SK-N-SH (cell line): ENCODE measurements at regions not wholly inside any gene's neighbourhood (a gene's known extent, or its start where the extent isn't known, plus 50 kb on each side); places are given as distances from the start of the nearest gene placed in this dataset.

Experiments
- EP300 ChIP-seq, 2 experiments: IDR thresholded peaks; 2 replicates each; pipeline versions ENCODE4 v1.4.0 to v1.6.1; 2012; ENCODE audit warnings: borderline replicate concordance in 1 of 2, low read depth in 1 of 2, low read length in 1 of 2
- GABPA ChIP-seq: IDR thresholded peaks from 2 replicates; pipeline ENCODE4 v1.4.0; 2012; ENCODE audit warnings: low read depth, mild to moderate bottlenecking
- JUND ChIP-seq: IDR thresholded peaks from 2 replicates; pipeline ENCODE4 v1.4.0; 2012
- MAX ChIP-seq: IDR thresholded peaks from 2 replicates; pipeline ENCODE4 v1.4.0; 2012; ENCODE audit warnings: low read depth
- MXI1 ChIP-seq: IDR thresholded peaks from 2 replicates; pipeline ENCODE4 v1.6.1; 2012; ENCODE audit warnings: mild to moderate bottlenecking, low read depth, low read length, improper control_type of control experiment
- NFIC ChIP-seq: IDR thresholded peaks from 2 replicates; pipeline ENCODE4 v1.4.0; 2012; ENCODE audit warnings: borderline replicate concordance
- POLR2AphosphoS5 ChIP-seq: IDR thresholded peaks from 2 replicates; pipeline ENCODE4 v1.6.1; 2012; ENCODE audit warnings: low read depth, low read length
- SIN3A ChIP-seq: IDR thresholded peaks from 2 replicates; pipeline ENCODE4 v1.6.1; 2012; ENCODE audit warnings: low read depth, mild to moderate bottlenecking, low read length, moderate library complexity, borderline replicate concordance
- SMC3 ChIP-seq: IDR thresholded peaks from 2 replicates; pipeline ENCODE4 v1.6.1; 2012; ENCODE audit warnings: low read depth, low read length, improper control_type of control experiment
- TAF1 ChIP-seq: IDR thresholded peaks from 2 replicates; pipeline ENCODE4 v1.6.1; 2012; ENCODE audit warnings: low read depth, mild to moderate bottlenecking, low read length, moderate library complexity, borderline replicate concordance
- TCF12 ChIP-seq: IDR thresholded peaks from 2 replicates; pipeline ENCODE4 v1.4.0; 2012
- USF2 ChIP-seq: fragments of 150-350 bp; IDR thresholded peaks from 2 replicates; pipeline ENCODE4 v1.6.1; 2017; ENCODE audit warnings: antibody characterized with exemption, low read length, low read depth, borderline replicate concordance
- YY1 ChIP-seq: IDR thresholded peaks from 2 replicates; pipeline ENCODE4 v1.4.0; 2012; ENCODE audit warnings: low read depth, mild to moderate bottlenecking
- TF ChIP-seq, protein P1 (sequence below): fragments of 200-600 bp; sonication (generic); IDR thresholded peaks from 2 replicates; pipeline ENCODE4 v1.6.1; 2017; ENCODE audit warnings: antibody characterized with exemption, mild to moderate bottlenecking, moderate library complexity

DNA sequence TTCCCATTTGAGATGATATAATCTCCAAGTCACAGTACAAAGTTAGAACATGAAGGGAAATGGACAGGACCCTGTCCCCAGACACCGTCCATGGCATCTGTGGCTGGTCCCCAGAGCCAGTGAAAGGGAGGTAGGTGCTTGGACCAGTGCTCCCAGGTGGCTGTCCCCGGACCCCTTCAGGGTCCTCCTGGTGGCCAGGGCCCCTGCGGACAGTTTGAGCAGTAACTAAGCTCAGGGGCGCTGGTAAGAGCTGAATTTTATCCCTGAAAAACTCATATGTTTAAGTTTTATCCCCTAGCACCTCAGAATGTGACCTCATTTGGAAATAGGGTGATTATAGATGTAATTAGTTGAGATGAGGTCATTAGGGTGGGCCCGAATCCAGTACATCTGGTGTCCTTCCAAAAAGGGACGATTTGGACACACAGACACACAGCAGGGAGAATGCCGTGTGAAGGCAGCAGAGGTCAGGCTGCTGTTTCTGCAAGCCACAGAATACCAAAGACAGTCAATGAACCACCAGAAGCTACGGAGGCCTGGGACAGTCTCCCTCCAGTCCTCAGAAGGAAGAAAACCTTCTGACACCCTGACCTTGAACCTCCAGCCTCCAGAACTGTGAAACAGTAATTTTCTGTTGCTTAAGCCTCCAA, 185.0 kb downstream of the ATPSCKMT start:
- TF ChIP-seq, protein P1, sequence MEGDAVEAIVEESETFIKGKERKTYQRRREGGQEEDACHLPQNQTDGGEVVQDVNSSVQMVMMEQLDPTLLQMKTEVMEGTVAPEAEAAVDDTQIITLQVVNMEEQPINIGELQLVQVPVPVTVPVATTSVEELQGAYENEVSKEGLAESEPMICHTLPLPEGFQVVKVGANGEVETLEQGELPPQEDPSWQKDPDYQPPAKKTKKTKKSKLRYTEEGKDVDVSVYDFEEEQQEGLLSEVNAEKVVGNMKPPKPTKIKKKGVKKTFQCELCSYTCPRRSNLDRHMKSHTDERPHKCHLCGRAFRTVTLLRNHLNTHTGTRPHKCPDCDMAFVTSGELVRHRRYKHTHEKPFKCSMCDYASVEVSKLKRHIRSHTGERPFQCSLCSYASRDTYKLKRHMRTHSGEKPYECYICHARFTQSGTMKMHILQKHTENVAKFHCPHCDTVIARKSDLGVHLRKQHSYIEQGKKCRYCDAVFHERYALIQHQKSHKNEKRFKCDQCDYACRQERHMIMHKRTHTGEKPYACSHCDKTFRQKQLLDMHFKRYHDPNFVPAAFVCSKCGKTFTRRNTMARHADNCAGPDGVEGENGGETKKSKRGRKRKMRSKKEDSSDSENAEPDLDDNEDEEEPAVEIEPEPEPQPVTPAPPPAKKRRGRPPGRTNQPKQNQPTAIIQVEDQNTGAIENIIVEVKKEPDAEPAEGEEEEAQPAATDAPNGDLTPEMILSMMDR: no peak
- TF ChIP-seq JUND (no peak), TAF1 (no peak), USF2 (no peak), MXI1 (no peak), SIN3A (no peak), MAX (no peak), GABPA (no peak), NFIC (no peak), EP300 (IDR thresholded peaks at IDR 0.05; ENCODE audit: borderline replicate concordance in 1 of 2, low read depth in 1 of 2, low read length in 1 of 2) (no peak), YY1 (no peak), POLR2AphosphoS5 (no peak), SMC3 (no peak), TCF12 (no peak)
